NCI-H524 (cell line): ENCODE measurements at regions not wholly inside any gene's neighbourhood (a gene's known extent, or its start where the extent isn't known, plus 50 kb on each side); places are given as distances from the start of the nearest gene placed in this dataset.

Experiments used
- DNase-seq, 2 experiments: peaks; one replicate each; lab custom pipeline; 2025; lab: John Stamatoyannopoulos, UW

DNA sequence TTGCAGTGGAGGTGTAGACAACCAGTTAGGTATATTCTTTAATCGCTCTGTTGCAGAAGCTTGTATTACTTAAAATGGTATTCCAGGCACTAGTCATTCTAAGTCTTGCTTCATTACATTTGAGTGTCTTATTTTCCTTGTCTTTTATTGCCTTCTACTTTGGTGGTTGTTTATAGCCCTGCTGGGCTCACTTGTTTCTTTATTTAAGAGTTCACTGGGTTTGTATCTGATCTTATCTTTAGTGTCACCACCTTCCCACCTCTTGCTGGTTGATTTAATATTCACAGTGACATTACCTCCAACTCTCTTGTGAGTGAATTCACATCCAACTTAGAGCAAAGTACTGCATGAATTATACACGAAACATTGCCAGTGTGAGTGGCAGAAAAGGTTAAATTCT lies 83.6 kb upstream of the BNC2 start:
- DNase-seq, result no peak

DNA sequence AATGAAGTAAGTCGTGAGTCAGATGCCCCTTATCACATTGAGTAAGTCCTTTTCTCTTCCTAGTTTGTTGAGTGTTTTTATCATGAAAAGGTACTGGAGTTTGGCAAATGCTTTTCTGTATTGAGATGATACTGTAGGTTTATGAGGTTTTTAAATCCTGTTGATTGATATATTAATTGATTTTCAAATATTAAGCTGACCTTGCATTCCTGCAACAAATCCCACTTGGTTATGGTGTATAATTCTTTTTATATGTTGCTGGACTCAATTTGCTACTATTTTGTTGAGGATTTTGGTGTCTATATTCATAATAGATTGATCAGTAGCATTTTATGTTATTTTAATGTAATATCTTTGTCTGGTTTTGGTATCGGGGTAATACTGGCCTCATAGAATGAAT lies 81.0 kb upstream of the BNC2 start:
- DNase-seq, result no peak

GRCh38 chr9:16950051-16950450 lies 79.6 kb upstream of the BNC2 start:
- DNase-seq, result no peak

DNA sequence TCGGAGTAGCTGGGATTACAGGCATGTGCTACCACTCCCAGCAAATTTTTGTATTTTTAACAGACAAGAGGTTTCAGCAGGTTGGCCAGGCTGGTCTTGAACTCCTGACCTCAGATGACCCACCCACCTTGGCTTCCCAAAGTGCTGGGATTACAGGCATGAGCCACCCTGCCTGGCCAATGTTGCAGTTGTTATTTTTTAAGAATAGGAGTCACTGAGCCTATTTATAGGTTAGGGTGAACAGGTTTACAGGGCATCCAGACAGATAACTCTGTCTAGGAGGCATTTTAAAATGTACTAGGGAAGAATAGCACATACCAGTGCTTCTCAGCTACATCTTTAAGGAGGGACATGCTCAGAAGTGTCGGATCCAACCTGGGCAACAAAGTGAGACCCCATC lies 60.1 kb upstream of the BNC2 start:
- no peak for DNase-seq

GRCh38 chr9:16928179-16928945 lies 57.9 kb upstream of the BNC2 start:
- peak; percentile 19 to 59 for DNase-seq

DNA sequence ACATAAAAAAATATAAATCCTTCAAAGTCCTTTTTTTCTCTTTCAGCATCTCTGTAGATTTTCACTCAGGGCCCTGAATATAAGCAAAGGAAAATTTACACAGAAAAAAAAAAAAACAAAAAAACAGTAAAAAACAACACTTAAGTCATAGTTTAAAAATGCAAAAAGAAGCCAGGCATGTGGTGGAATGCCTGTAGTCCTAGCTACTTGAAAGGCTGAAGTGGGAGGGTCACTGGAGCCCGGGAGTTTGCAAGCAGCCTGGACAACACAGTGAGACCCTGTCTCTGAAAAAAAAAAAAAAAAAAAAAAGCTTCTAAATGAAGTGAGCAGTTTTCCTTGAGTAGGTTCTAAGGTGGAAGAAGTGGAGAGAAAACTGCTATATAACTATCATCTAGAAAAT lies 55.0 kb upstream of the BNC2 start:
- no peak for DNase-seq

- no peak for DNase-seq
These were observed 53.9 kb upstream of the BNC2 start for GRCh38 chr9:16924311-16924915.

DNA sequence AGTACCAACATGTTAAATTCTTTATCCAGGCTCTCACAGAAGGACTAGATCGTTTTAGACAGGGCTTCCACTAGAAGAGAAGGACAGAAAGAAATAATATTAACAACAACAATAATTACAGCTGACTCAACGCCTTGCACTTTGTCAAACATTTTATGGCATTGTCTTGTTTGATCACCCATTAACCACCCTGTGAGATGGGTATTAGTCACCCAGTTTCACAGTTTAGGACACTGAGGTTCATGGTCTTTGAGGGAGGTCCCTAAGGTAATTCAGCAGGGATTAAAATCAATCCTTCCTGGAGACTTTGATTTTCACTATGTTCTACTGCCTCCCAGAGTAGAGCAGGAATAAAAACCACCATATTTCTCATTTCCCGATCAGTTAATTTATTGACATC lies 51.4 kb upstream of the BNC2 start:
- DNase-seq, result no peak
